SU-DHL-6 (cell line): ENCODE measurements at regions not wholly inside any gene's neighbourhood (a gene's known extent, or its start where the extent isn't known, plus 50 kb on each side); places are given as distances from the start of the nearest gene placed in this dataset.

Experiments
- H2AFZ ChIP-seq: fragments of 200-600 bp; sonication (generic); 2 replicates; pipeline ENCODE4 v1.6.1; 2014; ENCODE audit warnings: low read depth, mild to moderate bottlenecking, moderate library complexity, mixed read lengths, antibody characterized with exemption, low read length; ENCODE audit not compliant: severe bottlenecking
- H3F3A ChIP-seq: fragments of 200-600 bp; shearing (Covaris generic); 2 replicates; pipeline ENCODE4 v1.6.0; 2016; ENCODE audit warnings: antibody characterized with exemption, mild to moderate bottlenecking; ENCODE audit not compliant: insufficient read depth
- H3K27ac ChIP-seq: fragments of 200-600 bp; sonication (generic); 2 replicates; pipeline ENCODE4 v1.5.1; 2016; ENCODE audit warnings: low read depth, mild to moderate bottlenecking, low read length, moderate library complexity, mixed read lengths
- H3K27me3 ChIP-seq: fragments of 200-600 bp; sonication (generic), shearing (Covaris generic); 2 replicates; pipeline ENCODE4 v1.6.0; 2014; ENCODE audit warnings: mild to moderate bottlenecking, low read length
- H3K36me3 ChIP-seq: fragments of 200-600 bp; sonication (generic); 2 replicates; pipeline ENCODE4 v1.6.1; 2014; ENCODE audit warnings: mild to moderate bottlenecking, low read length, mixed read lengths
- H3K4me2 ChIP-seq: fragments of 300-600, 200-600 bp; shearing (Covaris generic), sonication (generic); 2 replicates; pipeline ENCODE4 v1.6.0; 2014; ENCODE audit warnings: low read length, low read depth, mild to moderate bottlenecking; ENCODE audit not compliant: poor library complexity, severe bottlenecking
- H3K4me3 ChIP-seq: fragments of 200-600 bp; sonication (generic); 2 replicates; pipeline ENCODE4 v1.5.1; 2014; ENCODE audit warnings: antibody characterized with exemption, low read length, mild to moderate bottlenecking, mixed read lengths; ENCODE audit not compliant: insufficient read depth, poor library complexity, severe bottlenecking
- H3K79me2 ChIP-seq: fragments of 200-600 bp; sonication (generic); 2 replicates; pipeline ENCODE4 v1.6.1; 2014; ENCODE audit warnings: mild to moderate bottlenecking, low read length, moderate library complexity; ENCODE audit not compliant: insufficient read depth
- H3K9ac ChIP-seq: fragments of 200-600 bp; sonication (generic); 2 replicates; pipeline ENCODE4 v1.7.0; 2014; ENCODE audit warnings: mild to moderate bottlenecking, low read length
- H3K9me2 ChIP-seq: fragments of 200-600 bp; sonication (generic); replicated peaks from 2 replicates; pipeline ENCODE4 v1.6.1; 2014; ENCODE audit warnings: low read length; ENCODE audit not compliant: insufficient read depth
- H3K9me3 ChIP-seq: fragments of 200-600 bp; sonication (generic); 2 replicates; pipeline ENCODE4 v1.6.1; 2014; ENCODE audit warnings: low read length, mixed read lengths; ENCODE audit not compliant: insufficient read depth
- H4K20me1 ChIP-seq: fragments of 200-600 bp; sonication (generic); 2 replicates; pipeline ENCODE4 v1.6.1; 2014; ENCODE audit warnings: low read depth, mild to moderate bottlenecking, antibody characterized with exemption, low read length, moderate library complexity, mixed read lengths
- CTCF ChIP-seq: fragments of 200-600 bp; sonication (generic); IDR thresholded peaks from one replicate; pipeline ENCODE4 v1.5.1; 2017; ENCODE audit warnings: antibody characterized with exemption, mild to moderate bottlenecking, low read length, moderate library complexity; ENCODE audit not compliant: insufficient read depth, poor library complexity, severe bottlenecking
- EZH2phosphoT487 ChIP-seq: fragments of 200-600 bp; sonication (generic), shearing (Covaris generic); conservative IDR thresholded peaks from 2 replicates; pipeline ENCODE4 v1.6.1; 2018; ENCODE audit warnings: mild to moderate bottlenecking, antibody characterized with exemption, low read length, moderate library complexity, mixed read lengths

GRCh38 chr4:160887668-160888067, 1276.1 kb downstream of the FSTL5 start:
- Histone ChIP-seq H3K9ac (no peak overlapping the region), H4K20me1 (no peaks in the 10 kb centered on the region), H3K4me3 (no peak overlapping the region), H3K79me2 (no peaks in the 10 kb centered on the region), H3K36me3 (no peaks in the 10 kb centered on the region), H3K9me2 (no peaks in the 10 kb centered on the region), H2AFZ (no peak overlapping the region), H3K27ac (no peak overlapping the region), H3K27me3 (no peaks in the 10 kb centered on the region), H3F3A (no peaks in the 10 kb centered on the region), H3K9me3 (0 out of 2 replicates have a peak, but pooled peaks cover 3% of the 10 kb centered on the region), H3K4me2 (no peak overlapping the region)
- TF ChIP-seq CTCF, result no peak
- TF ChIP-seq EZH2phosphoT487, result no peak

DNA sequence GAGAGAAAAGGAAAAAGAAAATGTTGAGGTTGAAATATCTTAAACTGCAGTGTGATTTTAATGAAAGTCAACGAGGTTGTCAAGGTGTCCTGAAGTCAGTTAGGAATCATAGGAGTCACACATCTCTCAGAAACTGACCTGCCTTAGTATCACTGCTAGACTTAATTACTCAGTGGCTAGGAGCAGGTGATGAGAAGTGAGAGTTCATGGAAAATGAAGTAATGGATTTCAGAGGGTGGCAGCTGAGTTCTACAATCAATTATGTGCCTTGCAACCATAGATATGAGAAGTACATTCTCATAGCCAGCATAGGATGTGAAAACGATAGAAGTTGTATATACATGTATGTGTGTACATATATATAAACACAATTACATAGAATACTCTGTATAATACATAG, 1269.7 kb downstream of the FSTL5 start:
- Histone ChIP-seq H2AFZ (no peak overlapping the region), H3K4me2 (no peak overlapping the region), H3K27ac (no peak overlapping the region), H4K20me1 (no peaks in the 10 kb centered on the region), H3K4me3 (no peak overlapping the region), H3K9me3 (no peaks in the 10 kb centered on the region), H3K9ac (no peak overlapping the region), H3K79me2 (no peaks in the 10 kb centered on the region), H3K36me3 (no peaks in the 10 kb centered on the region), H3K27me3 (no peaks in the 10 kb centered on the region), H3K9me2 (no peaks in the 10 kb centered on the region), H3F3A (no peaks in the 10 kb centered on the region)
- TF ChIP-seq EZH2phosphoT487, result no peak
- no peak for TF ChIP-seq CTCF

DNA sequence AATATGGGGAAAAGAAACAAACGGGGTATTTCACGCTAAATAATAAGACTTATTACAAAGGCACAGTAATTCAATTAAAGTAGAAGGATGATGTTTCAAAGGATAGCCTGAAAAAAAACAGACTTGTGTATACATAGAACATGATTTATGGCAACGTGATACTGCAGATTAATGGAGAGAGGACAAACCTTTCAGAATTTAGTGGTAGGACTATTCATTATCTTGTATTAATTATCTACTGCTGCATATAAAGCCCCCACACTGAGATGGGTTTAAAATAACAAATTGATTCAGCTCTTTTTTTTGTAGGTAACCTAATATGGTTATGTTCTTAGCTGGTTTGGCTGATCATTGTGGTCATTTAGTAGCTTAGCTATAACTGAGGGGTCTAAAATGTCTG, 1269.0 kb downstream of the FSTL5 start:
- Histone ChIP-seq H3K9me2 (no peaks in the 10 kb centered on the region), H3K9me3 (no peaks in the 10 kb centered on the region), H3K4me3 (no peak overlapping the region), H3K27me3 (no peaks in the 10 kb centered on the region), H3F3A (no peaks in the 10 kb centered on the region), H2AFZ (no peak overlapping the region), H3K79me2 (no peaks in the 10 kb centered on the region), H3K4me2 (no peak overlapping the region), H4K20me1 (no peaks in the 10 kb centered on the region), H3K27ac (no peak overlapping the region), H3K36me3 (no peaks in the 10 kb centered on the region), H3K9ac (no peak overlapping the region)
- TF ChIP-seq EZH2phosphoT487 (no peak), CTCF (no peak)
